ENCODE measurements at regions not wholly inside any gene's neighbourhood (a gene's known extent, or its start where the extent isn't known, plus 50 kb on each side); places are given as distances from the start of the nearest gene placed in this dataset.

GRCh38 chr21:17673261-17674020, 60.7 kb upstream of the BTG3 start:
- Histone ChIP-seq H3K36me3 (ENCODE audit: control insufficient read depth, insufficient read depth, low read length) (no peaks in the 10 kb centered on the region), H3K4me3 (ENCODE audit: low read length) (no peak overlapping the region), H3K9me3 (ENCODE audit: control insufficient read depth, low read length) (no peaks in the 10 kb centered on the region), H3K27me3 (ENCODE audit: control insufficient read depth, insufficient read depth, low read length) (no peaks in the 10 kb centered on the region), H3K9ac (ENCODE audit: low read length) (no peak overlapping the region), H3K4me1 (ENCODE audit: control insufficient read depth, insufficient read depth, low read length) (no peaks in the 10 kb centered on the region)

- H3K27me3 ChIP-seq (ENCODE audit: control insufficient read depth, insufficient read depth, low read length) = no peaks in the 10 kb centered on the region
- no peaks in the 10 kb centered on the region for H3K9me3 ChIP-seq (ENCODE audit: control insufficient read depth, low read length)
- H3K4me1 ChIP-seq (ENCODE audit: control insufficient read depth, insufficient read depth, low read length) = no peaks in the 10 kb centered on the region
- H3K9ac ChIP-seq (ENCODE audit: low read length) = no peak overlapping the region
- no peak overlapping the region for H3K4me3 ChIP-seq (ENCODE audit: low read length)
- no peaks in the 10 kb centered on the region for H3K36me3 ChIP-seq (ENCODE audit: control insufficient read depth, insufficient read depth, low read length)
Observed at GRCh38 chr21:17671733-17672132, 59.0 kb upstream of the BTG3 start.

- H3K4me3 ChIP-seq (ENCODE audit: low read length) = no peak overlapping the region
- no peaks in the 10 kb centered on the region for H3K27me3 ChIP-seq (ENCODE audit: control insufficient read depth, insufficient read depth, low read length)
- no peaks in the 10 kb centered on the region for H3K9me3 ChIP-seq (ENCODE audit: control insufficient read depth, low read length)
- no peaks in the 10 kb centered on the region for H3K4me1 ChIP-seq (ENCODE audit: control insufficient read depth, insufficient read depth, low read length)
- no peak overlapping the region for H3K9ac ChIP-seq (ENCODE audit: low read length)
- H3K36me3 ChIP-seq (ENCODE audit: control insufficient read depth, insufficient read depth, low read length) = no peaks in the 10 kb centered on the region
Observed at GRCh38 chr21:17668479-17669140, 55.9 kb upstream of the BTG3 start.

GRCh38 chr21:17667256-17667655, 54.6 kb upstream of the BTG3 start:
- Histone ChIP-seq H3K4me1 (ENCODE audit: control insufficient read depth, insufficient read depth, low read length) (no peaks in the 10 kb centered on the region), H3K9me3 (ENCODE audit: control insufficient read depth, low read length) (no peaks in the 10 kb centered on the region), H3K27me3 (ENCODE audit: control insufficient read depth, insufficient read depth, low read length) (no peaks in the 10 kb centered on the region), H3K4me3 (ENCODE audit: low read length) (no peak overlapping the region), H3K9ac (ENCODE audit: low read length) (no peak overlapping the region), H3K36me3 (ENCODE audit: control insufficient read depth, insufficient read depth, low read length) (no peaks in the 10 kb centered on the region)
